GM20000 (cell line): ENCODE measurements at regions not wholly inside any gene's neighbourhood (a gene's known extent, or its start where the extent isn't known, plus 50 kb on each side); places are given as distances from the start of the nearest gene placed in this dataset.

Experiments
- DNase-seq: peaks from one replicate; pipeline ENCODE4 v3.0.0; 2012; ENCODE audit warnings: low spot score
- CTCF ChIP-seq: IDR thresholded peaks from 2 replicates; pipeline ENCODE4 v1.5.1; 2012; ENCODE audit warnings: mild to moderate bottlenecking, control low read depth; ENCODE audit errors: extremely low read depth, missing control alignments

- no peak for TF ChIP-seq CTCF
- peak; percentile 70 for DNase-seq
Observed at GRCh38 chr14:50001151-50001998, 108.5 kb downstream of the ARF6 start.

- DNase-seq = peak; percentile 74
- no peak for TF ChIP-seq CTCF
Observed at GRCh38 chr14:50001999-50002925, 109.4 kb downstream of the ARF6 start.

GRCh38 chr14:50002926-50003212 is 110.0 kb downstream of the ARF6 start:
- no peak for DNase-seq
- no peak for TF ChIP-seq CTCF

- peak; percentile 88 for DNase-seq
- TF ChIP-seq CTCF = no peak
Observed at GRCh38 chr14:50003213-50004021, 110.5 kb downstream of the ARF6 start.

- DNase-seq = no peak
- no peak for TF ChIP-seq CTCF
Observed at GRCh38 chr14:50006141-50006540, 110.2 kb downstream of the VCPKMT start.

GRCh38 chr14:50007123-50007903 is 109.1 kb downstream of the VCPKMT start:
- DNase-seq = no peak
- TF ChIP-seq CTCF = no peak
